ENCODE measurements at regions not wholly inside any gene's neighbourhood (a gene's known extent, or its start where the extent isn't known, plus 50 kb on each side); places are given as distances from the start of the nearest gene placed in this dataset.
"Not testable (repeated sequence)": the region's sequence is repeated elsewhere in the genome, so short reads cannot be mapped to it uniquely, and the experiment has no call there.

GRCh38 chr2:91566611-91567010 lies 2875.1 kb downstream of the RPIA start:
- not testable (repeated sequence) for H3K4me1 ChIP-seq (ENCODE audit: control insufficient read depth, insufficient read depth, low read length); H3K4me3 ChIP-seq (ENCODE audit: low read length); H3K9me3 ChIP-seq (ENCODE audit: control insufficient read depth, low read length); H3K36me3 ChIP-seq (ENCODE audit: control insufficient read depth, insufficient read depth, low read length, severe bottlenecking); DNase-seq (ENCODE audit: low read depth); H3K27me3 ChIP-seq (replicated peaks; ENCODE audit: control insufficient read depth, insufficient read depth, low read length); H3K9ac ChIP-seq (ENCODE audit: low read length)

GRCh38 chr2:91567546-91568335 lies 2876.3 kb downstream of the RPIA start:
- H3K36me3 ChIP-seq (ENCODE audit: control insufficient read depth, insufficient read depth, low read length, severe bottlenecking); H3K4me3 ChIP-seq (ENCODE audit: low read length); H3K9ac ChIP-seq (ENCODE audit: low read length); H3K9me3 ChIP-seq (ENCODE audit: control insufficient read depth, low read length); H3K27me3 ChIP-seq (replicated peaks; ENCODE audit: control insufficient read depth, insufficient read depth, low read length); DNase-seq (ENCODE audit: low read depth); H3K4me1 ChIP-seq (ENCODE audit: control insufficient read depth, insufficient read depth, low read length): not testable (repeated sequence)

GRCh38 chr2:91568391-91569338 lies 2877.2 kb downstream of the RPIA start:
- not testable (repeated sequence) for H3K36me3 ChIP-seq (ENCODE audit: control insufficient read depth, insufficient read depth, low read length, severe bottlenecking); DNase-seq (ENCODE audit: low read depth); H3K4me1 ChIP-seq (ENCODE audit: control insufficient read depth, insufficient read depth, low read length); H3K4me3 ChIP-seq (ENCODE audit: low read length); H3K9me3 ChIP-seq (ENCODE audit: control insufficient read depth, low read length); H3K9ac ChIP-seq (ENCODE audit: low read length); H3K27me3 ChIP-seq (replicated peaks; ENCODE audit: control insufficient read depth, insufficient read depth, low read length)

GRCh38 chr2:91571239-91571923 lies 2879.9 kb downstream of the RPIA start:
- not testable (repeated sequence) for DNase-seq (ENCODE audit: low read depth); H3K27me3 ChIP-seq (replicated peaks; ENCODE audit: control insufficient read depth, insufficient read depth, low read length); H3K4me1 ChIP-seq (ENCODE audit: control insufficient read depth, insufficient read depth, low read length); H3K9me3 ChIP-seq (ENCODE audit: control insufficient read depth, low read length); H3K36me3 ChIP-seq (ENCODE audit: control insufficient read depth, insufficient read depth, low read length, severe bottlenecking)
- Histone ChIP-seq H3K4me3 (ENCODE audit: low read length) (peak overlapping the region; percentile 73), H3K9ac (ENCODE audit: low read length) (peak overlapping the region; percentile 39)

- H3K4me1 ChIP-seq (ENCODE audit: control insufficient read depth, insufficient read depth, low read length); H3K4me3 ChIP-seq (ENCODE audit: low read length); DNase-seq (ENCODE audit: low read depth): not testable (repeated sequence)
Observed at GRCh38 chr2:91573018-91573417, 2881.5 kb downstream of the RPIA start.

GRCh38 chr2:91573755-91574154 lies 2882.3 kb downstream of the RPIA start:
- not testable (repeated sequence) for H3K9me3 ChIP-seq (ENCODE audit: control insufficient read depth, low read length); H3K4me1 ChIP-seq (ENCODE audit: control insufficient read depth, insufficient read depth, low read length); H3K9ac ChIP-seq (ENCODE audit: low read length); H3K4me3 ChIP-seq (ENCODE audit: low read length); DNase-seq (ENCODE audit: low read depth); H3K36me3 ChIP-seq (ENCODE audit: control insufficient read depth, insufficient read depth, low read length, severe bottlenecking); H3K27me3 ChIP-seq (replicated peaks; ENCODE audit: control insufficient read depth, insufficient read depth, low read length)

More at GRCh38 chr2:91573018-91573417, 2881.5 kb downstream of the RPIA start:
- not testable (repeated sequence) for H3K9me3 ChIP-seq (ENCODE audit: control insufficient read depth, low read length); H3K27me3 ChIP-seq (replicated peaks; ENCODE audit: control insufficient read depth, insufficient read depth, low read length); H3K9ac ChIP-seq (ENCODE audit: low read length); H3K36me3 ChIP-seq (ENCODE audit: control insufficient read depth, insufficient read depth, low read length, severe bottlenecking)

- H3K36me3 ChIP-seq (ENCODE audit: control insufficient read depth, insufficient read depth, low read length, severe bottlenecking); H3K4me3 ChIP-seq (ENCODE audit: low read length); H3K9ac ChIP-seq (ENCODE audit: low read length); H3K9me3 ChIP-seq (ENCODE audit: control insufficient read depth, low read length); H3K27me3 ChIP-seq (replicated peaks; ENCODE audit: control insufficient read depth, insufficient read depth, low read length); DNase-seq (ENCODE audit: low read depth); H3K4me1 ChIP-seq (ENCODE audit: control insufficient read depth, insufficient read depth, low read length): not testable (repeated sequence)
Observed at GRCh38 chr2:91574255-91574654, 2882.8 kb downstream of the RPIA start.

- not testable (repeated sequence) for H3K9me3 ChIP-seq (ENCODE audit: control insufficient read depth, low read length); H3K4me3 ChIP-seq (ENCODE audit: low read length); H3K9ac ChIP-seq (ENCODE audit: low read length); H3K4me1 ChIP-seq (ENCODE audit: control insufficient read depth, insufficient read depth, low read length); H3K36me3 ChIP-seq (ENCODE audit: control insufficient read depth, insufficient read depth, low read length, severe bottlenecking); H3K27me3 ChIP-seq (replicated peaks; ENCODE audit: control insufficient read depth, insufficient read depth, low read length); DNase-seq (ENCODE audit: low read depth)
Observed at GRCh38 chr2:91575701-91576100, 2884.2 kb downstream of the RPIA start.

GRCh38 chr2:91577406-91577805 lies 2885.9 kb downstream of the RPIA start:
- DNase-seq (ENCODE audit: low read depth); H3K9me3 ChIP-seq (ENCODE audit: control insufficient read depth, low read length); H3K9ac ChIP-seq (ENCODE audit: low read length); H3K36me3 ChIP-seq (ENCODE audit: control insufficient read depth, insufficient read depth, low read length, severe bottlenecking); H3K4me3 ChIP-seq (ENCODE audit: low read length); H3K27me3 ChIP-seq (replicated peaks; ENCODE audit: control insufficient read depth, insufficient read depth, low read length); H3K4me1 ChIP-seq (ENCODE audit: control insufficient read depth, insufficient read depth, low read length): not testable (repeated sequence)

- H3K4me3 ChIP-seq (ENCODE audit: low read length); H3K36me3 ChIP-seq (ENCODE audit: control insufficient read depth, insufficient read depth, low read length, severe bottlenecking); DNase-seq (ENCODE audit: low read depth); H3K27me3 ChIP-seq (replicated peaks; ENCODE audit: control insufficient read depth, insufficient read depth, low read length); H3K4me1 ChIP-seq (ENCODE audit: control insufficient read depth, insufficient read depth, low read length); H3K9ac ChIP-seq (ENCODE audit: low read length); H3K9me3 ChIP-seq (ENCODE audit: control insufficient read depth, low read length): not testable (repeated sequence)
Observed at GRCh38 chr2:91578678-91579077, 2887.2 kb downstream of the RPIA start.

GRCh38 chr2:91579555-91579954 lies 2888.1 kb downstream of the RPIA start:
- H3K9ac ChIP-seq (ENCODE audit: low read length); H3K27me3 ChIP-seq (replicated peaks; ENCODE audit: control insufficient read depth, insufficient read depth, low read length); H3K4me1 ChIP-seq (ENCODE audit: control insufficient read depth, insufficient read depth, low read length); DNase-seq (ENCODE audit: low read depth); H3K4me3 ChIP-seq (ENCODE audit: low read length); H3K36me3 ChIP-seq (ENCODE audit: control insufficient read depth, insufficient read depth, low read length, severe bottlenecking): not testable (repeated sequence)
- peaks cover 15% of the 10 kb centered on the region for H3K9me3 ChIP-seq (ENCODE audit: control insufficient read depth, low read length)
